ENCODE measurements at regions not wholly inside any gene's neighbourhood (a gene's known extent, or its start where the extent isn't known, plus 50 kb on each side); places are given as distances from the start of the nearest gene placed in this dataset.

- Histone ChIP-seq H3K4me1 (no peaks in the 10 kb centered on the region), H3K27ac (no peak overlapping the region), H3K27me3 (peaks cover 4% of the 10 kb centered on the region), H3K4me3 (no peak overlapping the region), H3K9me3 (no peaks in the 10 kb centered on the region), H3K36me3 (no peaks in the 10 kb centered on the region)
- no peak for TF ChIP-seq CTCF (IDR thresholded peaks at IDR 0.05)
- no peak for DNase-seq
- ATAC-seq, result no peak
- intact Hi-C loops (cut with DNase I), result no loop called here
Observed at GRCh38 chr6:95230071-95230740, 347.1 kb upstream of the MANEA start.

- intact Hi-C loops (cut with DNase I), result no loop called here
- no peak for DNase-seq
Observed at GRCh38 chr6:95231416-95231815, 345.9 kb upstream of the MANEA start.

DNA sequence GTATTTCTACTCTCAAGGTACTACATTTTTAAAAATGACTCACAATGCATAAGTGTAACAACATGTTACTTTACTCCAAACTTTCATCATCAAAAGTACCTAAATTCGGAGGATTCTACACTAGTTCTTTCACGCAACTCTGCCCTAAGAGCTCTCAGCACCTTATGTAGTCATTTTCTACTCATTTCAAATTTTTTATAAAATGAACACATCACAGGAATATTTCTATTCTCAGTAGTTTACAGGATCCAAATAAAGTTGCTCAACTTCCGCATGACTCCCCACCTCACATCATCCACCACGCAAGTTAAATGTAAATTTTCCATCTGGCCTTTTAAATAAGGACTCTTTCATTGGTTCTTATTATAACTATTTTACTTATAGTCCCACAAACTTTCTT lies 344.9 kb upstream of the MANEA start:
- Histone ChIP-seq H3K9me3 (no peaks in the 10 kb centered on the region), H3K36me3 (no peaks in the 10 kb centered on the region), H3K27me3 (peaks cover 4% of the 10 kb centered on the region), H3K27ac (no peak overlapping the region), H3K4me1 (no peaks in the 10 kb centered on the region), H3K4me3 (no peak overlapping the region)
- intact Hi-C loops (cut with DNase I), result no loop called here
- TF ChIP-seq CTCF (IDR thresholded peaks at IDR 0.05), result no peak
- ATAC-seq (no peak), DNase-seq (no peak)

More at GRCh38 chr6:95231416-95231815, 345.9 kb upstream of the MANEA start:
- Histone ChIP-seq H3K27ac (no peak overlapping the region), H3K36me3 (no peaks in the 10 kb centered on the region), H3K27me3 (peaks cover 4% of the 10 kb centered on the region), H3K4me1 (no peaks in the 10 kb centered on the region), H3K9me3 (no peaks in the 10 kb centered on the region), H3K4me3 (no peak overlapping the region)
- TF ChIP-seq CTCF (IDR thresholded peaks at IDR 0.05), result no peak
- ATAC-seq, result no peak

DNA sequence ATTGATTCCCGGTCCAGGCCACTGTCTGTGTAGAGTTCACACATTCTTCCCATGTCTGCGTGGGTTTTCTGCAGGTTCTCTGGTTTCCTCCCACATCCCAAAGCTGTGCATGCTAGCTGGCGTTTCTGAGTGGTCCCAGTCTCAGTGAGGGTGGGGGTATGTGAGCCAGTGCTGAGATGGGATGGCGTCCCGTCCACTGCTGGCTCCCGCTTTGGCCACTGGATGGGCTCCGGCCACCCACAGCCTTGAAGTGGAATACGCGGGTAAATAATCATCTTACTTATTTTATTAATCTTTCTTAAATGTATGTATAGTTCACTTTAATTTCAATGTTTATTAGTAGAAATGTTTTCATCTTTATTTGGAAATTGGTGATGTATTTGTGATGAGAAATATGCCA lies 343.5 kb upstream of the MANEA start:
- no peaks in the 10 kb centered on the region for H3K27me3 ChIP-seq
- no peak for DNase-seq
- no peak for ATAC-seq
- intact Hi-C loops (cut with DNase I), result no loop called here
- no peaks in the 10 kb centered on the region for H3K4me1 ChIP-seq
- H3K36me3 ChIP-seq, result no peaks in the 10 kb centered on the region
- no peak for TF ChIP-seq CTCF (IDR thresholded peaks at IDR 0.05)
- H3K9me3 ChIP-seq, result no peaks in the 10 kb centered on the region
- H3K4me3 ChIP-seq, result no peak overlapping the region
- H3K27ac ChIP-seq, result no peak overlapping the region

GRCh38 chr6:95240514-95240913 lies 336.8 kb upstream of the MANEA start:
- Histone ChIP-seq H3K27me3 (no peaks in the 10 kb centered on the region), H3K9me3 (no peaks in the 10 kb centered on the region), H3K4me1 (no peaks in the 10 kb centered on the region), H3K27ac (no peak overlapping the region), H3K36me3 (no peaks in the 10 kb centered on the region), H3K4me3 (no peak overlapping the region)
- TF ChIP-seq CTCF (IDR thresholded peaks at IDR 0.05), result no peak
- intact Hi-C loops (cut with DNase I), result no loop called here
- DNase-seq (no peak), ATAC-seq (no peak)

DNA sequence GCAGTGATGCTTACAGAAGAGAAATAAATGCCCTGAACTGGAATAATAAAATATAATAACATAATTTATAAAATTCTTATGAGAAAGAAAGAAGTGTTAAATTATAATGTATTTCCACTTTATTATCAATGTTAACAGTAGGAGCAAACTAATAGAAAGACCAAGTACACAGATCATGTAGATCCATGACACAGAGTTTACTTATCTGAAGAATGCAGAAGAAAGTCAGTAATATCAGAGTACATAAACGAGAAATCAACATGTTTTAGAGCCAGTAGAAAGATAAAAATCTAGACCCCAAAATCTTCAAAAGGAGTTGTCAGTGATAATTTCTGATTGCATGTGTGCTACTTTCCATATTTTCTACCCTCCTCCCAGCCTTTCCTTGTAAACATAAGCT lies 334.8 kb upstream of the MANEA start:
- ATAC-seq, result no peak
- Histone ChIP-seq H3K27me3 (no peaks in the 10 kb centered on the region), H3K27ac (no peak overlapping the region), H3K36me3 (no peaks in the 10 kb centered on the region), H3K4me1 (no peaks in the 10 kb centered on the region), H3K4me3 (no peak overlapping the region), H3K9me3 (no peaks in the 10 kb centered on the region)
- TF ChIP-seq CTCF (IDR thresholded peaks at IDR 0.05), result no peak
- no peak for DNase-seq
- intact Hi-C loops (cut with DNase I), result no loop called here

Data from upper lobe of right lung (tissue), 1 donor.